Neural cell (in vitro differentiated cells): ENCODE measurements at regions not wholly inside any gene's neighbourhood (a gene's known extent, or its start where the extent isn't known, plus 50 kb on each side); places are given as distances from the start of the nearest gene placed in this dataset.
"Not testable (repeated sequence)": the region's sequence is repeated elsewhere in the genome, so short reads cannot be mapped to it uniquely, and the experiment has no call there.

Source experiments
- H2AFZ ChIP-seq: fragments of 200-600, 300-800 bp; sonication (generic), shearing (Covaris generic); 2 replicates; pipeline ENCODE4 v1.6.0; 2014; ENCODE audit warnings: low read depth, mild to moderate bottlenecking, antibody characterized with exemption, low read length, moderate library complexity
- H3F3A ChIP-seq: fragments of 200-600 bp; shearing (Covaris generic); 2 replicates; pipeline ENCODE4 v1.6.1; 2016; ENCODE audit warnings: mild to moderate bottlenecking, moderate library complexity, mixed read lengths, antibody characterized with exemption, low read length; ENCODE audit not compliant: insufficient read depth, poor library complexity, severe bottlenecking
- H3K27ac ChIP-seq: fragments of 200-600, 300-800 bp; sonication (generic), shearing (Covaris generic); 2 replicates; pipeline ENCODE4 v1.5.1; 2014; ENCODE audit warnings: mild to moderate bottlenecking, low read length, moderate library complexity
- H3K27me3 ChIP-seq: fragments of 300-800, 200-600 bp; sonication (generic), shearing (Covaris generic); 2 replicates; pipeline ENCODE4 v1.6.0; 2014; ENCODE audit warnings: mild to moderate bottlenecking, low read depth, low read length, moderate library complexity; ENCODE audit not compliant: insufficient read depth
- H3K36me3 ChIP-seq: fragments of 300-800, 200-600 bp; sonication (generic), shearing (Covaris generic); 2 replicates; pipeline ENCODE4 v1.5.1; 2014; ENCODE audit warnings: mild to moderate bottlenecking, antibody characterized with exemption, low read length, moderate library complexity; ENCODE audit not compliant: insufficient read depth
- H3K4me2 ChIP-seq: fragments of 300-800, 200-600 bp; sonication (generic), shearing (Covaris generic); 2 replicates; pipeline ENCODE4 v1.6.0; 2014; ENCODE audit warnings: mild to moderate bottlenecking, low read length
- H3K4me3 ChIP-seq: fragments of 300-800, 200-600 bp; sonication (generic), shearing (Covaris generic); 2 replicates; pipeline ENCODE4 v1.5.1; 2014; ENCODE audit warnings: mild to moderate bottlenecking, low read length, moderate library complexity
- H3K79me2 ChIP-seq: fragments of 200-600 bp; shearing (Covaris generic); replicated peaks from 2 replicates; pipeline ENCODE4 v1.6.0; 2014; ENCODE audit warnings: mild to moderate bottlenecking, low read length, moderate library complexity; ENCODE audit not compliant: insufficient read depth
- H3K9ac ChIP-seq: fragments of 300-800, 200-600 bp; sonication (generic), shearing (Covaris generic); 2 replicates; pipeline ENCODE4 v1.6.1; 2016; ENCODE audit warnings: mild to moderate bottlenecking, low read length, mixed read lengths
- H3K9me2 ChIP-seq: fragments of 200-600 bp; shearing (Covaris generic); 2 replicates; pipeline ENCODE4 v1.6.1; 2016; ENCODE audit warnings: mild to moderate bottlenecking, low read length, mixed read lengths; ENCODE audit not compliant: insufficient read depth
- H3K9me3 ChIP-seq: fragments of 200-600, 300-800 bp; sonication (generic), shearing (Covaris generic); 2 replicates; pipeline ENCODE4 v1.6.1; 2016; ENCODE audit warnings: mild to moderate bottlenecking, mixed run types, low read length, moderate library complexity, mixed read lengths
- H4K20me1 ChIP-seq: fragments of 200-600 bp; shearing (Covaris generic); 2 replicates; pipeline ENCODE4 v1.6.1; 2016; ENCODE audit warnings: mild to moderate bottlenecking, mixed run types; ENCODE audit not compliant: insufficient read depth
- EP300 ChIP-seq: fragments of 450-650 bp; conservative IDR thresholded peaks from 2 replicates; pipeline ENCODE4 v1.6.1; 2014; ENCODE audit warnings: antibody characterized with exemption, mild to moderate bottlenecking, moderate library complexity; ENCODE audit not compliant: poor library complexity, severe bottlenecking
- EZH2 ChIP-seq: fragments of 200-600, 300-800 bp; shearing (Covaris generic), sonication (generic); IDR thresholded peaks from 2 replicates; pipeline ENCODE4 v1.6.1; 2014; ENCODE audit warnings: antibody characterized with exemption, low read length, borderline replicate concordance, mild to moderate bottlenecking; ENCODE audit not compliant: insufficient read depth, poor library complexity, severe bottlenecking
- MXI1 ChIP-seq: fragments of 450-650 bp; conservative IDR thresholded peaks from 2 replicates; pipeline ENCODE4 v1.6.1; 2014; ENCODE audit warnings: antibody characterized with exemption, mild to moderate bottlenecking; ENCODE audit not compliant: poor library complexity, severe bottlenecking
- POLR2AphosphoS5 ChIP-seq: IDR thresholded peaks from 2 replicates; pipeline ENCODE4 v1.6.1; 2012
- RAD21 ChIP-seq: fragments of 450-650 bp; conservative IDR thresholded peaks from 2 replicates; pipeline ENCODE4 v1.6.1; 2014; ENCODE audit warnings: antibody characterized with exemption, mild to moderate bottlenecking, moderate library complexity
- SMC3 ChIP-seq: fragments of 450-650 bp; conservative IDR thresholded peaks from 2 replicates; pipeline ENCODE4 v1.6.1; 2014; ENCODE audit warnings: antibody characterized with exemption, mild to moderate bottlenecking, moderate library complexity; ENCODE audit not compliant: poor library complexity
- TAF1 ChIP-seq: IDR thresholded peaks from 2 replicates; pipeline ENCODE4 v1.6.1; 2012; ENCODE audit warnings: low read depth
- TF ChIP-seq, protein P1 (sequence below): IDR thresholded peaks from 2 replicates; pipeline ENCODE4 v1.6.1; 2012; ENCODE audit warnings: borderline replicate concordance
- TF ChIP-seq, protein P2 (sequence below): fragments of 450-650 bp; IDR thresholded peaks from 2 replicates; pipeline ENCODE4 v1.5.1; 2014; ENCODE audit warnings: antibody characterized with exemption, mild to moderate bottlenecking, moderate library complexity; ENCODE audit not compliant: poor library complexity, severe bottlenecking

DNA sequence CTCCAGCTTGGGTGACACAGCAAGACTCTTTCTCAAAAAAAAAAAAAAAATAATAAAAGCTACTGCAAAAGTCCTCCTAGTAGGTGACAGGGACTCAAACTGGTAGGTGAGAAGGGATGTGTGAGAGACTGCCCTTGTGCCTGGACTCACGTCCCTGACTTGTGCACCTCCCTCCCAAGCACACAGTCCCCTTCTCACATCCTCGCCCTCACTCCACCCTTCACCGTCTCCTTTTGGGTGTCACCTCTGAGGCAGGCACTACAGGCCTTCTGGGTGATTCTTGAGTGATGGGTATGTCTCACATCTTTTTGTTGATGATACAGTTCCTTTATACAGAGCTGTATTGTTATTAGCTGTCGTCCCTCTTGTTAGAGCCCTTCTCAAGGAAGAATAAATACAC lies 170.5 kb downstream of the TM9SF2 start:
- no peaks in the 10 kb centered on the region for H3K79me2 ChIP-seq
- TF ChIP-seq POLR2AphosphoS5 (no peak), MXI1 (no peak), EZH2 (no peak), SMC3 (no peak), TAF1 (no peak), RAD21 (no peak), EP300 (no peak)
- TF ChIP-seq, protein P1, sequence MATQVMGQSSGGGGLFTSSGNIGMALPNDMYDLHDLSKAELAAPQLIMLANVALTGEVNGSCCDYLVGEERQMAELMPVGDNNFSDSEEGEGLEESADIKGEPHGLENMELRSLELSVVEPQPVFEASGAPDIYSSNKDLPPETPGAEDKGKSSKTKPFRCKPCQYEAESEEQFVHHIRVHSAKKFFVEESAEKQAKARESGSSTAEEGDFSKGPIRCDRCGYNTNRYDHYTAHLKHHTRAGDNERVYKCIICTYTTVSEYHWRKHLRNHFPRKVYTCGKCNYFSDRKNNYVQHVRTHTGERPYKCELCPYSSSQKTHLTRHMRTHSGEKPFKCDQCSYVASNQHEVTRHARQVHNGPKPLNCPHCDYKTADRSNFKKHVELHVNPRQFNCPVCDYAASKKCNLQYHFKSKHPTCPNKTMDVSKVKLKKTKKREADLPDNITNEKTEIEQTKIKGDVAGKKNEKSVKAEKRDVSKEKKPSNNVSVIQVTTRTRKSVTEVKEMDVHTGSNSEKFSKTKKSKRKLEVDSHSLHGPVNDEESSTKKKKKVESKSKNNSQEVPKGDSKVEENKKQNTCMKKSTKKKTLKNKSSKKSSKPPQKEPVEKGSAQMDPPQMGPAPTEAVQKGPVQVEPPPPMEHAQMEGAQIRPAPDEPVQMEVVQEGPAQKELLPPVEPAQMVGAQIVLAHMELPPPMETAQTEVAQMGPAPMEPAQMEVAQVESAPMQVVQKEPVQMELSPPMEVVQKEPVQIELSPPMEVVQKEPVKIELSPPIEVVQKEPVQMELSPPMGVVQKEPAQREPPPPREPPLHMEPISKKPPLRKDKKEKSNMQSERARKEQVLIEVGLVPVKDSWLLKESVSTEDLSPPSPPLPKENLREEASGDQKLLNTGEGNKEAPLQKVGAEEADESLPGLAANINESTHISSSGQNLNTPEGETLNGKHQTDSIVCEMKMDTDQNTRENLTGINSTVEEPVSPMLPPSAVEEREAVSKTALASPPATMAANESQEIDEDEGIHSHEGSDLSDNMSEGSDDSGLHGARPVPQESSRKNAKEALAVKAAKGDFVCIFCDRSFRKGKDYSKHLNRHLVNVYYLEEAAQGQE: no peak
- TF ChIP-seq, protein P2, sequence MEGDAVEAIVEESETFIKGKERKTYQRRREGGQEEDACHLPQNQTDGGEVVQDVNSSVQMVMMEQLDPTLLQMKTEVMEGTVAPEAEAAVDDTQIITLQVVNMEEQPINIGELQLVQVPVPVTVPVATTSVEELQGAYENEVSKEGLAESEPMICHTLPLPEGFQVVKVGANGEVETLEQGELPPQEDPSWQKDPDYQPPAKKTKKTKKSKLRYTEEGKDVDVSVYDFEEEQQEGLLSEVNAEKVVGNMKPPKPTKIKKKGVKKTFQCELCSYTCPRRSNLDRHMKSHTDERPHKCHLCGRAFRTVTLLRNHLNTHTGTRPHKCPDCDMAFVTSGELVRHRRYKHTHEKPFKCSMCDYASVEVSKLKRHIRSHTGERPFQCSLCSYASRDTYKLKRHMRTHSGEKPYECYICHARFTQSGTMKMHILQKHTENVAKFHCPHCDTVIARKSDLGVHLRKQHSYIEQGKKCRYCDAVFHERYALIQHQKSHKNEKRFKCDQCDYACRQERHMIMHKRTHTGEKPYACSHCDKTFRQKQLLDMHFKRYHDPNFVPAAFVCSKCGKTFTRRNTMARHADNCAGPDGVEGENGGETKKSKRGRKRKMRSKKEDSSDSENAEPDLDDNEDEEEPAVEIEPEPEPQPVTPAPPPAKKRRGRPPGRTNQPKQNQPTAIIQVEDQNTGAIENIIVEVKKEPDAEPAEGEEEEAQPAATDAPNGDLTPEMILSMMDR: no peak
- H3K4me2 ChIP-seq: no peak overlapping the region
- H3K9me2 ChIP-seq: no peaks in the 10 kb centered on the region
- no peaks in the 10 kb centered on the region for H4K20me1 ChIP-seq
- H3K9me3 ChIP-seq: no peaks in the 10 kb centered on the region
- no peak overlapping the region for H3K4me3 ChIP-seq
- H3K36me3 ChIP-seq: no peaks in the 10 kb centered on the region
- no peak overlapping the region for H2AFZ ChIP-seq
- H3F3A ChIP-seq: no peaks in the 10 kb centered on the region
- H3K27me3 ChIP-seq: no peaks in the 10 kb centered on the region
- H3K9ac ChIP-seq: no peak overlapping the region
- no peak overlapping the region for H3K27ac ChIP-seq

DNA sequence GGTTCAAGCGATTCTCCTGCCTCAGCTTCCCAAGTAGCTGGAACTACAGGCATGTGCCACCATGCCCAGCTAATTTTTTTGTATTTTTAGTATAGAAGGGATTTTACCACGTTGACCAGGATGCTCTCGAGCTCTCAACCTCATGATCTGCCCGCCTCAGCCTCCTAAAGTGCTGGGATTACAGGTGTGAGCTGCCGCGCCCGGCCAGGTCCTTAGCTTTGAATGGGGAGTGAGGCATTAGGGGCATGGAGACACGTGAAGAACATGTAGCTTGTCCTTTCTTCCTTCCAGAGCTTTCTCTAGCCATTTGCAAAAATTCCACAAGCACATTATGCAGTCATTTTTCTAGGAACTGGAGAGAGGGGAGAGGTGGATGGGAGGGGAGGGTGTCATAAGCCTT lies 167.8 kb downstream of the TM9SF2 start:
- not testable (repeated sequence) for H4K20me1 ChIP-seq, H3F3A ChIP-seq, H3K9ac ChIP-seq, H3K9me2 ChIP-seq, H3K36me3 ChIP-seq, H3K4me2 ChIP-seq, H2AFZ ChIP-seq, H3K27ac ChIP-seq, H3K27me3 ChIP-seq, H3K9me3 ChIP-seq, H3K79me2 ChIP-seq, H3K4me3 ChIP-seq

DNA sequence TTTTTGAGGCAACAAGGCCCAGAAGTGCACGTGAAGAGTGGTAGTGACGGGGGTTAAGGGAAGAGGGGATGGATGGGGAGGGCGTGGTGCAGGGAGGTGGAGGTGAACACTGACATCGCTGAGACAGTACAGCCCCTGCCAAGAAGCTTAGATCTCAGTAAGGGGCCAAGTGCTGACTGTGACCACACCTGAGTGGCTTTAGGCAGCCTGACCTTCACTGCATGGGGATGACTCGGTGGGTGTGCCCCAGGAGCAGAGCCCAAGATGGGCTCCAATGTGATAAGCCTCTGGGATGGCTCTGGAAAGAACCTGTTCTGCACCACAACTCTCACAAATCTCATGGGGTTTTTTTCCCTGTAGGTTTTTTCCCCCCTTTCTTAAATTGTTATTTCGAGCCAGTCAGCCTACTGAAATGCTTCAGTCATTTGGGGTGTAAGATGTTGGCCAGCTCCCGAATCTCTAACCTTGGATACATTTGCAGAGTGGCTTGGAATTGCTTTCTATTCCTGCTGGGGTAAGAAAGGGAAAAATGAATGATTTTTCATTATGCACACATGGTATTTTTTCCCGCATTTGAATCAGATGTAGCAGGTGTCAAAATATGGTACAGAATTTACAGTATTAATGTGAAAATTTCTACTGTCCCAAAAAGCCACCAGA lies 165.0 kb downstream of the TM9SF2 start:
- Histone ChIP-seq H2AFZ (no peak overlapping the region), H4K20me1 (no peaks in the 10 kb centered on the region), H3F3A (no peaks in the 10 kb centered on the region), H3K9me3 (no peaks in the 10 kb centered on the region), H3K27ac (no peak overlapping the region), H3K9me2 (no peaks in the 10 kb centered on the region), H3K36me3 (no peaks in the 10 kb centered on the region), H3K4me3 (no peak overlapping the region), H3K79me2 (no peaks in the 10 kb centered on the region), H3K9ac (no peak overlapping the region), H3K4me2 (no peak overlapping the region), H3K27me3 (peaks cover 3% of the 10 kb centered on the region)
- TF ChIP-seq, protein P1: no peak
- TF ChIP-seq EZH2 (no peak), POLR2AphosphoS5 (no peak), EP300 (no peak), TAF1 (no peak), MXI1 (no peak), RAD21 (no peak), SMC3 (no peak)
- TF ChIP-seq, protein P2: no peak
